NAMALWA (cell line): ENCODE measurements at regions not wholly inside any gene's neighbourhood (a gene's known extent, or its start where the extent isn't known, plus 50 kb on each side); places are given as distances from the start of the nearest gene placed in this dataset.
A peak's percentile ranks its signal among the peaks of the same experiment; 100 is the strongest.

Experiments
- DNase-seq: peaks from one replicate; pipeline ENCODE4 v3.0.0-alpha.2; 2015; ENCODE audit warnings: low spot score

- no peak for DNase-seq
Observed at GRCh38 chr10:130869179-130869841, 442.2 kb downstream of the TCERG1L start.

GRCh38 chr10:130871406-130871805 lies 440.1 kb downstream of the TCERG1L start:
- DNase-seq = no peak

- DNase-seq = no peak
Observed at GRCh38 chr10:130873636-130874035, 437.9 kb downstream of the TCERG1L start.

- no peak for DNase-seq
Observed at GRCh38 chr10:130875116-130875515, 436.4 kb downstream of the TCERG1L start.

- DNase-seq = no peak
Observed at GRCh38 chr10:130875897-130876472, 435.5 kb downstream of the TCERG1L start.

GRCh38 chr10:130877126-130877525 lies 434.4 kb downstream of the TCERG1L start:
- no peak for DNase-seq

GRCh38 chr10:130878131-130878530 lies 433.4 kb downstream of the TCERG1L start:
- DNase-seq = no peak

GRCh38 chr10:130882906-130883305 lies 428.6 kb downstream of the TCERG1L start:
- DNase-seq = no peak

GRCh38 chr10:130884456-130884855 lies 427.1 kb downstream of the TCERG1L start:
- no peak for DNase-seq

GRCh38 chr10:130885021-130885655 lies 426.4 kb downstream of the TCERG1L start:
- DNase-seq = no peak

- no peak for DNase-seq
Observed at GRCh38 chr10:130887170-130887569, 424.4 kb downstream of the TCERG1L start.

GRCh38 chr10:130888493-130888892 lies 423.0 kb downstream of the TCERG1L start:
- no peak for DNase-seq

- no peak for DNase-seq
Observed at GRCh38 chr10:130889240-130889639, 422.3 kb downstream of the TCERG1L start.

GRCh38 chr10:130889780-130890179 lies 421.7 kb downstream of the TCERG1L start:
- no peak for DNase-seq

GRCh38 chr10:130891066-130891465 lies 420.5 kb downstream of the TCERG1L start:
- no peak for DNase-seq

- DNase-seq = no peak
Observed at GRCh38 chr10:130894471-130894870, 417.1 kb downstream of the TCERG1L start.

GRCh38 chr10:130895161-130895560 lies 416.4 kb downstream of the TCERG1L start:
- no peak for DNase-seq

- no peak for DNase-seq
Observed at GRCh38 chr10:130897815-130898214, 413.7 kb downstream of the TCERG1L start.

GRCh38 chr10:130898381-130898780 lies 413.1 kb downstream of the TCERG1L start:
- no peak for DNase-seq

GRCh38 chr10:130899856-130900255 lies 411.7 kb downstream of the TCERG1L start:
- no peak for DNase-seq

GRCh38 chr10:130900441-130901160 lies 410.9 kb downstream of the TCERG1L start:
- no peak for DNase-seq

GRCh38 chr10:130901311-130902165 lies 410.0 kb downstream of the TCERG1L start:
- DNase-seq = peak; percentile 7
